Pancreas (tissue), 10 donors: ENCODE measurements at regions not wholly inside any gene's neighbourhood (a gene's known extent, or its start where the extent isn't known, plus 50 kb on each side); places are given as distances from the start of the nearest gene placed in this dataset.

Experiments used
- ATAC-seq, 4 donors: fragments of 200-7000 bp; cut with Tn5 transposase; one replicate each; pipeline versions ENCODE4 v1.8.0 to v1.9.1; 2020; ENCODE audit warnings: mild to moderate bottlenecking in 4 of 4, moderate library complexity in 4 of 4
- DNase-seq, 6 donors: peaks; one replicate each; pipeline ENCODE4 v3.0.0-alpha.2; 2020
- FAIRE-seq: peaks from 2 replicates; lab custom pipeline; 2012; peaks lifted over from hg19 to GRCh38; lab: Jason Lieb, UNC
- H3K27ac ChIP-seq, 4 donors: fragments of 200-600 bp; sonication (generic); 1 replicate in 3 of 4; 2 replicates in 1 of 4; pipeline versions ENCODE4 v1.5.0 to v1.8.0; 2020
- H3K27me3 ChIP-seq, 4 donors: fragments of 200-600 bp; one replicate each; pipeline ENCODE4 v1.8.0; 2021
- H3K36me3 ChIP-seq, 3 donors: fragments of 200-600 bp; sonication (generic) in 1 of 3; one replicate each; pipeline versions ENCODE4 v1.5.0 to v1.8.0; 2020 to 2021
- H3K4me1 ChIP-seq, 3 donors: fragments of 200-600 bp; one replicate each; pipeline ENCODE4 v1.8.0; 2021
- H3K4me3 ChIP-seq, 4 donors: fragments of 200-600 bp; sonication (generic) in 2 of 4; one replicate each; pipeline versions ENCODE4 v1.5.0 to v1.8.0; 2020 to 2021
- H3K9me3 ChIP-seq, 4 donors: fragments of 200-600 bp; one replicate each; pipeline ENCODE4 v1.8.0; 2021
- CTCF ChIP-seq, 4 donors: fragments of 200-600 bp; sonication (generic) in 3 of 4; IDR thresholded peaks; one replicate each; pipeline versions ENCODE4 v1.5.0 to v1.8.0; 2021; ENCODE audit warnings: antibody characterized with exemption in 4 of 4
- WGBS, 2 donors: extraction: QIAGEN DNeasy Blood & Tissue Kit; methylation state at CpG; one replicate each; pipeline ENCODE4 v1.1.7; 2013; 5-methylcytosine and 5-hydroxymethylcytosine counted together
- intact Hi-C, 3 donors: fragments of 100-400 bp; cut with DNase I; formaldehyde crosslinking; loops; one replicate each; pipeline versions ENCODE4 v1.11.1 to v1.14.2; 2022
- donor health status: healthy with polysubstance abuse.
- donor health status: DM: no; HTN: no; CAD: no; lungs with moderate emphysema.
- donor health status: DM: no; HTN: no; CAD: no.
- donor health status: control.
- donor health status: control.
- donor health status: Bipolar disorder and iron deficiency.
- donor health status: DM: yes; HTN: yes; CAD: no.
- donor health status: DM: no; HTN: no; CAD: no.
- donor health status: DM: no; HTN: no; CAD: no.
- donor health status: DM: yes; HTN: yes; CAD: no.

- no peak for TF ChIP-seq CTCF (IDR thresholded peaks at IDR 0.05)
- H3K4me3 ChIP-seq, result no peak overlapping the region
- H3K36me3 ChIP-seq, result peaks cover 0 to 8% (median 0%) of the 10 kb centered on the region in 3 donors
- 95 to 96% methylated on average over 12 of the region's 12 CpGs for WGBS, 2 donors
- no peak for ATAC-seq
- FAIRE-seq, result no peak
- intact Hi-C loops, result no loop called here
- peak in 1 of 6 donors; percentile 33 for DNase-seq
- no peaks in the 10 kb centered on the region for H3K9me3 ChIP-seq
- H3K27ac ChIP-seq, result no peak overlapping the region
- no peaks in the 10 kb centered on the region for H3K27me3 ChIP-seq
- H3K4me1 ChIP-seq, result peaks cover 0 to 5% (median 0%) of the 10 kb centered on the region in 3 donors
Measured at GRCh38 chr12:124456133-124456651, 111.2 kb downstream of the NCOR2 start.

- WGBS, 2 donors, result 87 to 92% methylated on average over 9 of the region's 9 CpGs
- no peak for ATAC-seq
- intact Hi-C loops, result no loop called here
- peak in 1 of 6 donors; percentile 47 for DNase-seq
- no peaks in the 10 kb centered on the region for H3K27me3 ChIP-seq
- peaks cover 0 to 5% (median 0%) of the 10 kb centered on the region in 3 donors for H3K4me1 ChIP-seq
- no peak for FAIRE-seq
- H3K27ac ChIP-seq, result no peak overlapping the region
- TF ChIP-seq CTCF (IDR thresholded peaks at IDR 0.05), result no peak
- H3K9me3 ChIP-seq, result no peaks in the 10 kb centered on the region
- no peak overlapping the region for H3K4me3 ChIP-seq
- peaks cover 0 to 8% (median 0%) of the 10 kb centered on the region in 3 donors for H3K36me3 ChIP-seq
Measured at GRCh38 chr12:124455336-124455735, 112.1 kb downstream of the NCOR2 start.

DNA sequence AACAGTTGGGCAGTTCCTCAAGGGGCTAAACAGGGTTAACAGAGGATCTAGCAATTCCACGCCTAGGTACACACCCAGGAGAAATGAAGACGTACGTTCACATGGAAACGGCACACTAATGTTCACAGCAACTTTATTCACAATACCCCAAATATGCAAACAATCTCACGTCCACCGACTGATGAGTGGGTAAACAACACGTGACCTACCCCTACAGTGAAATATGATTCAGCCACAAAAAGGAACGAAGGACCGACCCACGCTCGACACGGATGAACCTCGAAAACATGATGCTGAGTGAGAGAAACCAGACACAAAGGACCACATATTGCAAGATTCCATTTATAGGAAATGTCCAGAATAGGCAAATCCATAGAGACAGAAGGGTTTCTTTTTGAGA, 112.7 kb downstream of the NCOR2 start:
- Histone ChIP-seq H3K27me3 (no peaks in the 10 kb centered on the region), H3K27ac (no peak overlapping the region), H3K36me3 (peaks cover 0 to 8% (median 0%) of the 10 kb centered on the region in 3 donors), H3K4me3 (no peak overlapping the region), H3K4me1 (peaks cover 0 to 5% (median 0%) of the 10 kb centered on the region in 3 donors), H3K9me3 (no peaks in the 10 kb centered on the region)
- FAIRE-seq (no peak), DNase-seq (no peak), ATAC-seq (no peak)
- intact Hi-C loops, result no loop called here
- WGBS, 2 donors, result 69 to 75% methylated on average over 13 of the region's 13 CpGs
- TF ChIP-seq CTCF (IDR thresholded peaks at IDR 0.05), result no peak

DNA sequence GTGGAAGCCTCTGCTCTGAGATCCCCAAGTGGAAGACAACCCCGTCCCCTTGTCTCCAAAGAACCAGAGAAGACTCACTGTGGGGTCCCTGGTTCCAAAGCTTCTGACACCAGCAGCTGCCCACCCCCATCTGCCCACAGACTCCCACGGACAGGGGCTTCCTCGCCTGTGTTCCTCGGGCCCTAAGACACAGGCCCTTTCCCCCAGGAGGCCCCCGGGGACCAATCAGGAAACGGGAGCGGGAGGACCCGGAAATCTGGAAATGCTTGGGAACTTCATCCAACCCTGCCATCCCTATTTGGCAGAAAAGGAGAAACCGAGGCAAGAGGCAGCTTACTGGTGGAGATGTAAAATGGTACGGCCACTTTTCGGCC, 113.1 kb downstream of the NCOR2 start:
- DNase-seq, result peak in 1 of 6 donors; percentile 46
- Histone ChIP-seq H3K27me3 (no peaks in the 10 kb centered on the region), H3K4me3 (no peak overlapping the region), H3K27ac (no peak overlapping the region), H3K36me3 (peaks cover 0 to 8% (median 0%) of the 10 kb centered on the region in 3 donors), H3K9me3 (no peaks in the 10 kb centered on the region), H3K4me1 (peaks cover 0 to 5% (median 0%) of the 10 kb centered on the region in 3 donors)
- no peak for TF ChIP-seq CTCF (IDR thresholded peaks at IDR 0.05)
- 82 to 84% methylated on average over 11 of the region's 11 CpGs for WGBS, 2 donors
- ATAC-seq, result no peak
- intact Hi-C loops, result no loop called here
- no peak for FAIRE-seq
